Trophoblast cell (in vitro differentiated cells and primary cell): ENCODE measurements at regions not wholly inside any gene's neighbourhood (a gene's known extent, or its start where the extent isn't known, plus 50 kb on each side); places are given as distances from the start of the nearest gene placed in this dataset.

Experiments
- DNase-seq, 2 donors: peaks; one replicate each; pipeline ENCODE4 v3.0.0-alpha.2; 2016
- H2AFZ ChIP-seq: 2 replicates; pipeline ENCODE4 v1.6.1; 2013; ENCODE audit warnings: low read length, moderate library complexity, mild to moderate bottlenecking; ENCODE audit not compliant: insufficient read depth, poor library complexity
- H2AK5ac ChIP-seq: 2 replicates; pipeline ENCODE4 v1.6.1; 2013; ENCODE audit warnings: mild to moderate bottlenecking, low read length
- H2BK120ac ChIP-seq: 2 replicates; pipeline ENCODE4 v1.6.1; 2013; ENCODE audit warnings: low read length, mild to moderate bottlenecking, moderate library complexity; ENCODE audit not compliant: insufficient read depth, poor library complexity
- H2BK12ac ChIP-seq: 2 replicates; pipeline ENCODE4 v1.6.1; 2013; ENCODE audit warnings: mild to moderate bottlenecking, low read length, moderate library complexity
- H2BK5ac ChIP-seq: 2 replicates; pipeline ENCODE4 v1.6.1; 2013; ENCODE audit warnings: low read length, low read depth, moderate library complexity, mild to moderate bottlenecking; ENCODE audit not compliant: poor library complexity
- H3K14ac ChIP-seq: 2 replicates; pipeline ENCODE4 v1.6.1; 2013; ENCODE audit warnings: mild to moderate bottlenecking, low read length
- H3K18ac ChIP-seq: 2 replicates; pipeline ENCODE4 v1.6.1; 2013; ENCODE audit warnings: mild to moderate bottlenecking, low read length
- H3K23ac ChIP-seq: 2 replicates; pipeline ENCODE4 v1.6.1; 2013; ENCODE audit warnings: low read length
- H3K27ac ChIP-seq: 2 replicates; pipeline ENCODE4 v1.5.1; 2013; ENCODE audit warnings: low read depth, mild to moderate bottlenecking, inconsistent platforms, low read length, moderate library complexity
- H3K27me3 ChIP-seq: 2 replicates; pipeline ENCODE4 v1.6.1; 2013; ENCODE audit warnings: inconsistent platforms, mild to moderate bottlenecking, low read length, moderate library complexity; ENCODE audit not compliant: insufficient read depth
- H3K36me3 ChIP-seq, 2 experiments: 1 replicate in 1 of 2; 2 replicates in 1 of 2; pipeline ENCODE4 v1.6.1; 2013; ENCODE audit warnings: low read length in 2 of 2, mild to moderate bottlenecking in 2 of 2, moderate library complexity in 1 of 2; ENCODE audit not compliant: insufficient read depth in 2 of 2, control insufficient read depth in 1 of 2
- H3K4ac ChIP-seq: 2 replicates; pipeline ENCODE4 v1.6.1; 2013; ENCODE audit warnings: low read depth, mild to moderate bottlenecking, low read length, moderate library complexity
- H3K4me1 ChIP-seq, 2 experiments: 1 replicate in 1 of 2; 2 replicates in 1 of 2; pipeline ENCODE4 v1.6.1; 2013; ENCODE audit warnings: low read length in 2 of 2, mild to moderate bottlenecking in 2 of 2, moderate library complexity in 1 of 2; ENCODE audit not compliant: insufficient read depth in 2 of 2, control insufficient read depth in 1 of 2
- H3K4me2 ChIP-seq: 2 replicates; pipeline ENCODE4 v1.6.1; 2013; ENCODE audit warnings: inconsistent platforms, mild to moderate bottlenecking, low read length, moderate library complexity
- H3K4me3 ChIP-seq: 2 replicates; pipeline ENCODE4 v1.5.1; 2013; ENCODE audit warnings: mild to moderate bottlenecking, low read depth, low read length, inconsistent platforms
- H3K79me1 ChIP-seq: one replicate; pipeline ENCODE4 v1.6.1; 2013; ENCODE audit warnings: low read length
- H3K79me2 ChIP-seq: 2 replicates; pipeline ENCODE4 v1.6.1; 2013; ENCODE audit warnings: low read length, mild to moderate bottlenecking; ENCODE audit not compliant: control insufficient read depth, insufficient read depth, poor library complexity
- H3K9ac ChIP-seq: 2 replicates; pipeline ENCODE4 v1.6.1; 2013; ENCODE audit warnings: mild to moderate bottlenecking, low read length
- H3K9me3 ChIP-seq: 2 replicates; pipeline ENCODE4 v1.6.1; 2013; ENCODE audit warnings: low read depth, mild to moderate bottlenecking, control low read depth, inconsistent platforms, low read length; ENCODE audit not compliant: insufficient read depth
- H4K12ac ChIP-seq: 2 replicates; pipeline ENCODE4 v1.6.1; 2013; ENCODE audit warnings: low read depth, mild to moderate bottlenecking, low read length, moderate library complexity
- H4K8ac ChIP-seq: 2 replicates; pipeline ENCODE4 v1.6.1; 2013; ENCODE audit warnings: low read depth, mild to moderate bottlenecking, low read length, moderate library complexity
- H4K91ac ChIP-seq: one replicate; pipeline ENCODE4 v1.6.1; 2013; ENCODE audit warnings: low read depth, mild to moderate bottlenecking, low read length, moderate library complexity
- WGBS: extraction: QIAGEN DNeasy Blood & Tissue Kit; methylation state at CpG from one replicate; pipeline ENCODE4 v1.1.7; 2013; ENCODE audit warnings: missing lambda C conversion rate; ENCODE audit not compliant: insufficient read length, insufficient coverage; ENCODE audit errors: extremely low coverage; 5-methylcytosine and 5-hydroxymethylcytosine counted together

DNA sequence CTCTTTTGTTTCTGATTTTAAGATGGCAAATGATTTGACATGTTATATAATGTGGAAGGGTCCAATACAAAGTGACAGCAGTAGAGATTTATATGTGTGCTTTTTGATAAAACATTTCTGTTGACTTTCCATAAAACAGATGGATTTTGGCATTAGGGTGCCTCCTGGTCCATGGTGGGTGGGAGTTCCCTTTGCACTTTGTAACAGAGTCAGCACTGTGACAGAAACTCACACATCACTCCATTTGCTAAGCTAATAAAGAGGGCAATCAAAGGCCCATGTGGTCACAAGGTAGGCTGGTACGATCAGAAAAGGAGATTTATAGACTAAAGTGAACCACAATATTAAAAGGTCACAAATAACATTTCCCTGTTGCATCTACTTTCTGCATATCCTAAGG, 93.3 kb upstream of the NT5C1B start:
- Histone ChIP-seq H2BK12ac (no peak overlapping the region), H3K27ac (no peak overlapping the region), H3K36me3 (no peaks in the 10 kb centered on the region), H3K79me1 (no peaks in the 10 kb centered on the region), H3K9ac (no peak overlapping the region), H2AFZ (no peak overlapping the region), H4K8ac (no peak overlapping the region), H2BK120ac (no peak overlapping the region), H3K9me3 (no peaks in the 10 kb centered on the region), H3K79me2 (no peaks in the 10 kb centered on the region), H3K4me1 (no peaks in the 10 kb centered on the region), H3K18ac (no peak overlapping the region), H3K23ac (no peak overlapping the region), H3K4ac (no peak overlapping the region), H2BK5ac (no peak overlapping the region), H3K4me3 (no peak overlapping the region), H3K14ac (no peak overlapping the region), H3K27me3 (no peaks in the 10 kb centered on the region), H3K4me2 (no peak overlapping the region), H2AK5ac (no peak overlapping the region), H4K91ac (no peak overlapping the region), H4K12ac (no peak overlapping the region)
- no CpG with 5 or more reads among the region's 1 CpG for WGBS
- DNase-seq: no peak

DNA sequence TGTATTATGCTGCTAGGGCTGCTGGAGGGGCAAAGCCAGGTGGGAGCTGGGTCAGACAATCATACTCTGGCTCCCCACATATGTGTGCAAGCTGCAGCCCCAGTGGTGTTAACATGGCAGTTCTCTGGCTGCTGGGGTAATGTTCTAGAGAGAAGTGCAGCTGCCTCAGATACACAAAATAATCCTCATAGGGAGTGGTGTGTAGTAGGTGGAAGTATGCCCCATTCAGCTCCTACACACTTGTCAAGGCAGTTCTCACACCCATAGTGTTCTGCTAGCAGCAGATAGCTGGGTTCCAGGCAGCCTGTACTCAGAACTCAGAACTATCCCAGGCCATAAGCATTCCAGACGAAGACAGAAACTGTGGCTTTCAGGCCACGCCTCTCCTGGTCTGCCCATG, 87.9 kb upstream of the NT5C1B start:
- Histone ChIP-seq H2BK12ac (no peak overlapping the region), H3K18ac (no peak overlapping the region), H3K9me3 (no peaks in the 10 kb centered on the region), H2AK5ac (no peak overlapping the region), H3K4me2 (no peak overlapping the region), H2BK120ac (no peak overlapping the region), H4K91ac (no peak overlapping the region), H3K36me3 (no peaks in the 10 kb centered on the region), H2AFZ (no peak overlapping the region), H3K79me2 (no peaks in the 10 kb centered on the region), H3K9ac (no peak overlapping the region), H3K23ac (no peak overlapping the region), H3K79me1 (no peaks in the 10 kb centered on the region), H3K4me3 (no peak overlapping the region), H3K4ac (no peak overlapping the region), H4K8ac (no peak overlapping the region), H3K27ac (no peak overlapping the region), H3K27me3 (no peaks in the 10 kb centered on the region), H2BK5ac (no peak overlapping the region), H3K14ac (no peak overlapping the region), H3K4me1 (no peaks in the 10 kb centered on the region), H4K12ac (no peak overlapping the region)
- no peak for DNase-seq
- WGBS: no CpG with 5 or more reads among the region's 2 CpGs

GRCh38 chr2:18674309-18674708, 84.9 kb upstream of the NT5C1B start:
- Histone ChIP-seq H3K36me3 (no peaks in the 10 kb centered on the region), H2BK120ac (no peak overlapping the region), H3K79me1 (no peaks in the 10 kb centered on the region), H3K14ac (no peak overlapping the region), H3K4me2 (no peak overlapping the region), H3K4ac (no peak overlapping the region), H3K4me1 (no peaks in the 10 kb centered on the region), H3K9me3 (no peaks in the 10 kb centered on the region), H3K23ac (no peak overlapping the region), H4K8ac (no peak overlapping the region), H4K12ac (no peak overlapping the region), H3K9ac (no peak overlapping the region), H3K4me3 (no peak overlapping the region), H3K18ac (no peak overlapping the region), H2AK5ac (no peak overlapping the region), H2AFZ (no peak overlapping the region), H3K27ac (no peak overlapping the region), H3K79me2 (no peaks in the 10 kb centered on the region), H3K27me3 (no peaks in the 10 kb centered on the region), H4K91ac (no peak overlapping the region), H2BK12ac (no peak overlapping the region), H2BK5ac (no peak overlapping the region)
- DNase-seq: peak in 1 of 2 donors; percentile 3

DNA sequence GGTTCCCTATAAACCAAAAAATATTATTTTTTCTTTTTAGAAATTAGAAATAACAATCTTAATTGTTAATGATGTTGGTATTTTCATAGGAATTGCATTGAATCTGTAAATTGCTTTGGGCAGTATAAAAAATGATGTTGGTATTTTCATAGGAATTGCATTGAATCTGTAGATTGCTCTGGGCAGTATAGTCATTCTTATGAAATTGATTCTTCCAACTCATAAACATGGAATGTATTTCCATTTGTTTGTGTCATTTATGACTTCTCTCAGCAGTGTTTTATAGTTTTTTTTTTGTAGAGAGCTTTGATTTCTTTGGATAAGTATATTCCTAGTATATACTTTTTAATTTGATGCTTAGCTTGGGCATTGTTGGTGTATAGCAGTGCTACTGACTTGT, 82.0 kb upstream of the NT5C1B start:
- Histone ChIP-seq H3K9me3 (no peaks in the 10 kb centered on the region), H2AFZ (no peak overlapping the region), H2BK12ac (no peak overlapping the region), H3K23ac (no peak overlapping the region), H3K27ac (no peak overlapping the region), H3K18ac (no peak overlapping the region), H3K27me3 (no peaks in the 10 kb centered on the region), H3K36me3 (no peaks in the 10 kb centered on the region), H3K4me2 (no peak overlapping the region), H3K14ac (no peak overlapping the region), H2AK5ac (no peak overlapping the region), H4K8ac (no peak overlapping the region), H4K12ac (no peak overlapping the region), H3K4me1 (no peaks in the 10 kb centered on the region), H3K9ac (no peak overlapping the region), H4K91ac (no peak overlapping the region), H3K79me1 (no peaks in the 10 kb centered on the region), H3K4me3 (no peak overlapping the region), H3K79me2 (no peaks in the 10 kb centered on the region), H2BK120ac (no peak overlapping the region), H2BK5ac (no peak overlapping the region), H3K4ac (no peak overlapping the region)
- peak in 1 of 2 donors; percentile 42 for DNase-seq

DNA sequence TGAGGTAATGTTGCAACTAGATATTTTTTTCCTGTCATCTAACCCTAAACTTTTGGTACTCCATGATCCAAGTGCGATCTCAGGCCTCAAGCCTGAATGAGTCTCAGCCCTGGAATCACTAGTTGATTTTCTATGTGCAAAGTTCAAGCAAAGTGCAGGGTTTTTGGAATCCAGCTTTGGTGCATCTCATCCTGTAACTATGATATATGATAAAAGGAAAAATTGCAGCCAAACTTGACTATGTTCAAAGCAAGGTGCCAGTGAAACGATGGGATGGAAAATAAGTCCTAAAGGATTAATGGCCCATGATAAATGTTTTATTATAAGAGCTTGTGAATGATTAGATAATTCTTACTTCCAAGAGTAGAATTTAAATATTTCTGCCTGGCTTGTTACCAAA, 78.9 kb upstream of the NT5C1B start:
- peak in 1 of 2 donors; percentile 13 for DNase-seq
- Histone ChIP-seq H3K4me2 (no peak overlapping the region), H4K8ac (no peak overlapping the region), H3K9me3 (no peaks in the 10 kb centered on the region), H3K18ac (no peak overlapping the region), H3K4me1 (peaks cover 0 to 3% of the 10 kb centered on the region in 2 experiments), H3K4ac (no peak overlapping the region), H4K91ac (no peak overlapping the region), H3K27me3 (no peaks in the 10 kb centered on the region), H2AFZ (no peak overlapping the region), H3K4me3 (no peak overlapping the region), H4K12ac (no peak overlapping the region), H3K79me2 (no peaks in the 10 kb centered on the region), H3K79me1 (no peaks in the 10 kb centered on the region), H3K23ac (no peak overlapping the region), H2BK5ac (no peak overlapping the region), H3K36me3 (no peaks in the 10 kb centered on the region), H3K9ac (no peak overlapping the region), H2AK5ac (no peak overlapping the region), H2BK12ac (no peak overlapping the region), H3K14ac (no peak overlapping the region), H2BK120ac (no peak overlapping the region), H3K27ac (no peak overlapping the region)
- WGBS: no CpG with 5 or more reads among the region's 2 CpGs
